H1 (cell line): ENCODE measurements at regions not wholly inside any gene's neighbourhood (a gene's known extent, or its start where the extent isn't known, plus 50 kb on each side); places are given as distances from the start of the nearest gene placed in this dataset.

Experiments
- CHD2 ChIP-seq: IDR thresholded peaks from 2 replicates; pipeline ENCODE4 v1.6.1; 2012; ENCODE audit warnings: low read length, improper control_type of control experiment
- SIRT6 ChIP-seq: IDR thresholded peaks from one replicate; pipeline ENCODE4 v1.7.1; 2012; ENCODE audit warnings: low read length, inconsistent platforms
- SP1 ChIP-seq: IDR thresholded peaks from 2 replicates; pipeline ENCODE4 v1.6.1; 2011; ENCODE audit warnings: low read depth, low read length
- SUZ12 ChIP-seq: fragments of 200-600 bp; sonication (generic); IDR thresholded peaks from 2 replicates; pipeline ENCODE4 v1.6.1; 2012; ENCODE audit warnings: mild to moderate bottlenecking, inconsistent platforms, low read length, moderate library complexity, mixed read lengths
- TAF1 ChIP-seq: IDR thresholded peaks from 2 replicates; pipeline ENCODE4 v1.6.1; 2011; ENCODE audit warnings: mild to moderate bottlenecking, low read depth, low read length

- TF ChIP-seq CHD2 (no peak), TAF1 (no peak), SUZ12 (no peak), SIRT6 (no peak), SP1 (no peak)
These were observed 1160.8 kb upstream of the B3GALT2 start (continued) for GRCh38 chr1:194347200-194347599.
